GM18499 (cell line): ENCODE measurements at regions not wholly inside any gene's neighbourhood (a gene's known extent, or its start where the extent isn't known, plus 50 kb on each side); places are given as distances from the start of the nearest gene placed in this dataset.

Experiments used
- ATAC-seq: cut with Tn5 transposase; IDR thresholded peaks from one replicate; pipeline ENCODE4 v1.9.1; 2021; ENCODE audit warnings: moderate number of reproducible peaks; ENCODE audit not compliant: insufficient read depth, unreplicated experiment

GRCh38 chr1:88523854-88524528, 160.1 kb upstream of the PKN2 start:
- no peak for ATAC-seq

GRCh38 chr1:88526456-88526855, 157.6 kb upstream of the PKN2 start:
- no peak for ATAC-seq

GRCh38 chr1:88528792-88529191, 155.3 kb upstream of the PKN2 start:
- no peak for ATAC-seq

- ATAC-seq, result no peak
Observed at GRCh38 chr1:88529581-88529980, 154.5 kb upstream of the PKN2 start.

GRCh38 chr1:88530246-88530645, 153.8 kb upstream of the PKN2 start:
- ATAC-seq, result no peak

- no peak for ATAC-seq
Observed at GRCh38 chr1:88537787-88538186, 146.3 kb upstream of the PKN2 start.

GRCh38 chr1:88538222-88538899, 145.7 kb upstream of the PKN2 start:
- ATAC-seq, result no peak

GRCh38 chr1:88540255-88540654, 143.8 kb upstream of the PKN2 start:
- ATAC-seq, result no peak

GRCh38 chr1:88541596-88541995, 142.5 kb upstream of the PKN2 start:
- no peak for ATAC-seq

- ATAC-seq, result no peak
Observed at GRCh38 chr1:88544195-88544594, 139.9 kb upstream of the PKN2 start.

- ATAC-seq, result no peak
Observed at GRCh38 chr1:88549536-88549935, 134.5 kb upstream of the PKN2 start.

- ATAC-seq, result no peak
Observed at GRCh38 chr1:88552226-88552625, 131.8 kb upstream of the PKN2 start.

GRCh38 chr1:88557014-88557413, 127.1 kb upstream of the PKN2 start:
- ATAC-seq, result no peak

GRCh38 chr1:88560621-88561020, 123.5 kb upstream of the PKN2 start:
- ATAC-seq, result no peak

- no peak for ATAC-seq
Observed at GRCh38 chr1:88562991-88563390, 121.1 kb upstream of the PKN2 start.

- ATAC-seq, result no peak
Observed at GRCh38 chr1:88566615-88567387, 117.3 kb upstream of the PKN2 start.

- no peak for ATAC-seq
Observed at GRCh38 chr1:88571506-88571905, 112.6 kb upstream of the PKN2 start.

GRCh38 chr1:88579598-88579997, 104.5 kb upstream of the PKN2 start:
- no peak for ATAC-seq

GRCh38 chr1:88581703-88582102, 102.4 kb upstream of the PKN2 start:
- no peak for ATAC-seq

GRCh38 chr1:88593358-88593757, 90.7 kb upstream of the PKN2 start:
- ATAC-seq, result no peak

- no peak for ATAC-seq
Observed at GRCh38 chr1:88595355-88596002, 88.6 kb upstream of the PKN2 start.
